ENCODE measurements at regions not wholly inside any gene's neighbourhood (a gene's known extent, or its start where the extent isn't known, plus 50 kb on each side); places are given as distances from the start of the nearest gene placed in this dataset.

DNA sequence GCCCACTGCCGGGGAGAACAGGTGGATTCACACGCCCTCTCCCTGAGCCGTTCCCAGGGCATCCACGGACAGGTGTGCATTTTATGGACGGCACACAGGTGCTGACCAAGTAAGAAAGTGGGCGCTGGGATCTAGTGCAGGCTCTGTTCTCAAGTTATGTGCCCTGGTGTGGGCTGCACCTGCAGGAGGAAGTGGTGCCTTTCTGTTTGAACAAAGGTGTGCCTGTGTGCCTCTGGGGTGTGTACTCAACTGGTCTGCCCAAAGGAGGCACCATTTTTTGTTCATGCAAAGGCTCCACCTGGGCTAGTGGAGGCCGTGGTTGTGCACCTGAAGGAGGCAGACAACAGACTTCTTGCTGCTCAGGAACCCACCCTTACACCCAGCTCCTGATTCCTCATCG, 88.2 kb upstream of the HK2 start:
- Mint-ChIP-seq H3K27ac (no peak overlapping the region), H3K4me3 (no peak overlapping the region), H3K27me3 (ENCODE audit: low read depth) (no peaks in the 10 kb centered on the region), H3K9me3 (no peaks in the 10 kb centered on the region), H3K36me3 (ENCODE audit: low read depth) (no peaks in the 10 kb centered on the region), H3K4me1 (ENCODE audit: low read depth) (no peaks in the 10 kb centered on the region)
- DNase-seq = no peak
- CTCF ChIA-PET = no interaction called here
- intact Hi-C loops (cut with micrococcal nuclease) = no loop called here

DNA sequence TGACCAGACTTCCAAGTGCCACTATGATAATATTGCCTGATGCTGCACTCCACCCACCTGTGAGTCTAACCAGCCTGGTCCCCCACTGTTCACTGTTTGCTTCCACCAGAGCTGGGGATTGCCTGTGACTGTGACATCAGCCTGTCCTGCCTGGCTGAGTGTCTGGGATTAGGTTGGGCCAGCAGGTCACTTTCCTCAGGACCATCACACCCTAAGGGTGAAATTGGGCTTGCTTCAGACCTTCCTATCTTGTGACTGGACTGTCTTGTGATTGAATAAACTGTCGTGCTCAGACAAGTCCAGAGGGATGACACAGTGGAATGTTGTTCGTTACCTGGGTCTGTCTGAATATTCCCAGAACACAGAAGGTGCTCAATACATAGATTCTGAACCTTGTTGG, 87.4 kb upstream of the HK2 start:
- H3K27me3 Mint-ChIP-seq (ENCODE audit: low read depth) = no peaks in the 10 kb centered on the region
- H3K9me3 Mint-ChIP-seq = no peaks in the 10 kb centered on the region
- H3K27ac Mint-ChIP-seq = no peak overlapping the region
- H3K4me3 Mint-ChIP-seq = no peak overlapping the region
- no peaks in the 10 kb centered on the region for H3K36me3 Mint-ChIP-seq (ENCODE audit: low read depth)
- no peaks in the 10 kb centered on the region for H3K4me1 Mint-ChIP-seq (ENCODE audit: low read depth)
- DNase-seq = no peak
- CTCF ChIA-PET = no interaction called here
- intact Hi-C loops (cut with micrococcal nuclease) = no loop called here

DNA sequence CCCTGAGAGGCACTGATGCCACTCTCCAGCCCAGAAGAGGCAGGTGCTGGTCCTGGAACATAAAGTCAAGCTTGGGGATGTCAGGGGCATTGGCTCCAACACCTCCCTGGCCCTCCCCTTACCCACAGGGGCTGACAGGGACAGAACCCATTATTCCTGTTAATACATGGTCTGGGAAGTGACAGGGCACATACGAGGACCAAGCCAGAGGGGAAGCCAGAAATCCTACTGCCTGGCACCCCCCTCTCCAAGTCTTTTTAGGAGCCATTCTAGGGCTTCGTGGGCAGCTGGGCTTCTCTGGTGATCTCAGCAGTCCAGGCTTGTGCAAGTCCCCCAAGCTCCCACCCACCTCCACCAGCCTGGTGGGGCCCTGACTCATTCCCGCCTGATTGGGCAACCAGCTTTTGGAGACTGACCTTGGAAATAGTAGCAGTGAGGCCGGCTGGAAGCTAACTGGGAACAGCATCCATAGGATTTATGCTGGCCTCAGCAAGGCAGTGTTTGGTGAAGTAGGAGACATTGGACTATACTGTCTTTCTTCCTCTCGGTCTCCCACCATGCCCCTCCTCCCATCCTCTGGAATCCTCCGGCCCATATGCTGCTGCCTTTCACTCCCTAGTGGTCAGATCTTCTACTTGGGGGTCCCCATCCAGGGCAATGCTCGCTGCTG, 86.4 kb upstream of the HK2 start:
- no peak for DNase-seq
- Mint-ChIP-seq H3K4me3 (no peak overlapping the region), H3K4me1 (ENCODE audit: low read depth) (no peaks in the 10 kb centered on the region), H3K27me3 (ENCODE audit: low read depth) (peaks cover 3% of the 10 kb centered on the region), H3K9me3 (no peaks in the 10 kb centered on the region), H3K27ac (no peak overlapping the region), H3K36me3 (ENCODE audit: low read depth) (no peaks in the 10 kb centered on the region)
- CTCF ChIA-PET = no interaction called here
- intact Hi-C loops (cut with micrococcal nuclease) = no loop called here

- Mint-ChIP-seq H3K36me3 (ENCODE audit: low read depth) (no peaks in the 10 kb centered on the region), H3K27ac (no peak overlapping the region)
- intact Hi-C loops (cut with micrococcal nuclease) = no loop called here
Observed at GRCh38 chr2:74748665-74749064, 85.3 kb upstream of the HK2 start.

GRCh38 chr2:74749432-74749831, 84.5 kb upstream of the HK2 start:
- Mint-ChIP-seq H3K36me3 (ENCODE audit: low read depth) (no peaks in the 10 kb centered on the region), H3K9me3 (no peaks in the 10 kb centered on the region), H3K4me1 (ENCODE audit: low read depth) (no peaks in the 10 kb centered on the region), H3K27ac (no peak overlapping the region), H3K4me3 (no peak overlapping the region), H3K27me3 (ENCODE audit: low read depth) (peaks cover 3% of the 10 kb centered on the region)
- intact Hi-C loops (cut with micrococcal nuclease) = no loop called here
- CTCF ChIA-PET = no interaction called here
- DNase-seq = no peak

More at GRCh38 chr2:74748665-74749064, 85.3 kb upstream of the HK2 start:
- H3K9me3 Mint-ChIP-seq = no peaks in the 10 kb centered on the region
- peaks cover 3% of the 10 kb centered on the region for H3K27me3 Mint-ChIP-seq (ENCODE audit: low read depth)
- H3K4me1 Mint-ChIP-seq (ENCODE audit: low read depth) = no peaks in the 10 kb centered on the region
- CTCF ChIA-PET = no interaction called here
- no peak overlapping the region for H3K4me3 Mint-ChIP-seq
- DNase-seq = no peak

DNA sequence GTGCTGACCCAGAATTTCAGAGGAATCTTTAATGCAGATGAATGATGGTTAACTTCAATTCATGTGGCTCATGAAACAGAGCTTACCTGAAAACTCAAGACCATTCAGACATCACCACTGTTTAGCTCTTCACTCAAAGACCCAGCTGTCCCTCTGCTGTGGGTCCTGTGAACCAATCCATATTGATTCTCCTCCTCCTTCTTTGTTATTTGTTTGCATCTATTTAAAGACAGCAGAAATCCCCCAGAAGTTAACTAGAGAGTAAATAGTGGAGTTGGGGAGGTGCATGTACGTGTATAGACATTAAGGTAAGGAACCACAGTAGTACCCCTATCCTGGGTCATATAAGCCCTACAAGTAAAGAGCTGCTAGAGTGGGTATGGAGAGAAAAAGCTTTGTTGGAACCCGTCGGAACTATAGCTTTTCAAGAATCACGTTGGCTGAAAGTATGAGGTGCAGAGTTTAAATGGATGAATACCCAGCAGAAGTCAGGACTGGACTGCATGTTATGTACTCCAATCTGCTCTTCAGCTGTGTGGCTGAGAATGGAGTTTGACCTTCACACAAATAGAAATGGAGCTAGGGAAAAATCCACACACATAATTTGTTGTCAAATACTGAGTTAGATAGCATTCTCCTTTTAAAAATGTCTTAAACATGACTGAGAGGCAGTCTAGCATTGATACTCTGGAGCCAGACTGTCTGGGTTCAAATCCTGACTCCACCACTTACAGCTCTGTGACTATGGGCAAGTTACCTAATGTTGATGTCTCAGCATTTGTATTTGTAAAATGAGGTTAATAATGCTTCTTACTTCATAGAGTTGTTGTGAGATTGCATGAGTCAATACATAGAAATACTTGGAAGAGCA, 81.7 kb upstream of the HK2 start:
- intact Hi-C loops (cut with micrococcal nuclease) = no loop called here
- Mint-ChIP-seq H3K27me3 (ENCODE audit: low read depth) (peaks cover 3% of the 10 kb centered on the region), H3K36me3 (ENCODE audit: low read depth) (peaks cover 3% of the 10 kb centered on the region), H3K27ac (no peak overlapping the region), H3K4me3 (no peak overlapping the region), H3K9me3 (peaks cover 11% of the 10 kb centered on the region), H3K4me1 (ENCODE audit: low read depth) (no peaks in the 10 kb centered on the region)
- CTCF ChIA-PET = interaction anchor here (0.6 to 1.2 kb wide), 2 partner anchors 9 to 73 kb away, joined by 4 to 8 read pairs; no protein-coding TSS in a partner anchor
- no peak for DNase-seq

DNA sequence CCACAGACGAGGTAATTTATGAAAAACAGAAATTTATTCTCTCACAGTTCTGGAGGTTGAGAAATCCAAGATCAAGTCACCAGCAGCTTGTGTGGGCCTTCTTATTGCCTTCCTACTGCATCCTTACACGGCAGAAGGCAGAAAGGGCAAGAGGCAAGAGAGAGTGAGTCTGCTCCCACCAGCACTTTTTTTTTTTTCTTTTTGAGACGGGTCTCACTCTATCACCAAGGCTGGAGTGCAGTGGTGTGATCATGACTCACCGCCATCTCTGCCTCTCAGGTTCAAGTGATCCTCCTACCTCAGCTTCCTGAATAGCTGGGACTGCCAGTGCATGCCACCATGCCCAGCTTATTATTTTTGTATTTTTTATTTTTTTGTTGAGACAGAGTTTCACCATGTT, 78.5 kb upstream of the HK2 start:
- peaks cover 3% of the 10 kb centered on the region for H3K36me3 Mint-ChIP-seq (ENCODE audit: low read depth)
- no peak overlapping the region for H3K4me3 Mint-ChIP-seq
- H3K9me3 Mint-ChIP-seq = peaks cover 14% of the 10 kb centered on the region
- H3K27me3 Mint-ChIP-seq (ENCODE audit: low read depth) = peaks cover 3% of the 10 kb centered on the region
- intact Hi-C loops (cut with micrococcal nuclease) = no loop called here
- CTCF ChIA-PET = interaction anchor here (1.0 kb wide), 1 partner anchor 39 kb away, joined by 3 read pairs; no protein-coding TSS in a partner anchor
- no peak overlapping the region for H3K27ac Mint-ChIP-seq
- H3K4me1 Mint-ChIP-seq (ENCODE audit: low read depth) = no peaks in the 10 kb centered on the region
- no peak for DNase-seq

DNA sequence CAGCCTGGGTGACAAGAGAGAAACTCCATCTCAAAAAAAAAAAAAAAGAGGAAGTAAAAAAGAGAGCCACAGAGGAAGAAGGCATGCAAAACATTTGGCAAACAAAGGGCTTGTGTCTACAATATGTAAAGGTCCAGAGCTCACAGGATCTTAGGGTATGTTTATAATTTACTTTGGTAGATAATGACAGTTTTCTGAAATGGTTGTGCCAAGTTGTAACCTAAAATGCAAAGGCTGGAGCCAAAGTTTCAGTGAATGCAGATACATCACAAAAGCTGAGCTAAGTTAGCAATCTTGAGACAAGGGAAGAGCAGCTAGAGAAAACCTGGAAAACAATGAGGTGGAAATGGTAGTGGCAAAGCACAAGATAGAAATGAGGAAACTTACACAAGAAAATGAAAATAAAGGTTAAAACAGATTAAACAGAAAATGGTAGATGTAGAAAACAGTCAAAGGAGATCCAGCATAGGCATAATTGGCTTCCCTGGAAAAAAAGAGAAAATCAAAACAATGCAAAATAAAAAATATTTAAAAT, 77.5 kb upstream of the HK2 start:
- peaks cover 14% of the 10 kb centered on the region for H3K9me3 Mint-ChIP-seq

DNA sequence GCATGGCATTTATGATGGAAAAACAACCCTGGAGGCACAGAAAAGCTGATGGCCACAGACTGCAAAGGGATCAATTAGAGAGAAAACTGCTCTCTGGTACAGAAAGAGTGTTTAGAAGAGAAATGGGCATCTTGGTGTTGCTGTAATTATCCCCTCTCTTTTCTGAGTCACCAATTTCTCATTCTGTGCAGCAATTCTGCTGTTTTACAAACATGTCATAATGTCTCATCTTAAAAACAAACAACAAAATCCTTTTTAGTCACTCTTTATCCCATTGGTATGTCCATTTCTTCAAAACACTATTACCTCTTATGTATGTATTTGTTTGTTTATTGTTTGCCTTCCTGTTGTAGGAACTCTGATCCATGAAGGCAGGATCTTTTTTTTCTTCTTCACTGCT, 73.9 kb upstream of the HK2 start:
- H3K27me3 Mint-ChIP-seq (ENCODE audit: low read depth) = no peaks in the 10 kb centered on the region
- CTCF ChIA-PET = interaction anchor here (0.6 kb wide), 1 partner anchor 242 kb away, joined by 3 read pairs; no protein-coding TSS in a partner anchor
- peaks cover 11% of the 10 kb centered on the region for H3K4me1 Mint-ChIP-seq (ENCODE audit: low read depth)
- H3K36me3 Mint-ChIP-seq (ENCODE audit: low read depth) = peaks cover 3% of the 10 kb centered on the region
- H3K27ac Mint-ChIP-seq = no peak overlapping the region
- intact Hi-C loops (cut with micrococcal nuclease) = loop anchor here (5.0 kb wide), 1 partner anchor 117 kb away; no protein-coding TSS in a partner anchor
- no peak for DNase-seq
- peaks cover 12% of the 10 kb centered on the region for H3K9me3 Mint-ChIP-seq
- H3K4me3 Mint-ChIP-seq = no peak overlapping the region

More for the DNA sequence above, 77.5 kb upstream of the HK2 start:
- intact Hi-C loops (cut with micrococcal nuclease) = no loop called here
- Mint-ChIP-seq H3K27ac (no peak overlapping the region), H3K27me3 (ENCODE audit: low read depth) (peaks cover 3% of the 10 kb centered on the region), H3K36me3 (ENCODE audit: low read depth) (peaks cover 3% of the 10 kb centered on the region), H3K4me1 (ENCODE audit: low read depth) (no peaks in the 10 kb centered on the region), H3K4me3 (no peak overlapping the region)
- CTCF ChIA-PET = interaction anchor here (0.6 to 1.2 kb wide), 3 partner anchors 24 to 179 kb away, joined by 3 to 5 read pairs (median 4); no protein-coding TSS in a partner anchor
- no peak for DNase-seq

GRCh38 chr2:74760875-74761630, 72.9 kb upstream of the HK2 start:
- H3K27me3 Mint-ChIP-seq (ENCODE audit: low read depth) = no peaks in the 10 kb centered on the region
- DNase-seq = no peak
- no peak overlapping the region for H3K4me3 Mint-ChIP-seq
- CTCF ChIA-PET = no interaction called here
- H3K27ac Mint-ChIP-seq = no peak overlapping the region
- peaks cover 14% of the 10 kb centered on the region for H3K4me1 Mint-ChIP-seq (ENCODE audit: low read depth)
- peaks cover 8% of the 10 kb centered on the region for H3K9me3 Mint-ChIP-seq
- H3K36me3 Mint-ChIP-seq (ENCODE audit: low read depth) = peaks cover 3% of the 10 kb centered on the region
- intact Hi-C loops (cut with micrococcal nuclease) = loop anchor here (5.0 kb wide), 1 partner anchor 116 kb away; no protein-coding TSS in a partner anchor

- peaks cover 14% of the 10 kb centered on the region for H3K4me1 Mint-ChIP-seq (ENCODE audit: low read depth)
- no peak overlapping the region for H3K27ac Mint-ChIP-seq
- no peak overlapping the region for H3K4me3 Mint-ChIP-seq
- peaks cover 2% of the 10 kb centered on the region for H3K9me3 Mint-ChIP-seq
- H3K27me3 Mint-ChIP-seq (ENCODE audit: low read depth) = no peaks in the 10 kb centered on the region
- DNase-seq = no peak
- intact Hi-C loops (cut with micrococcal nuclease) = loop anchor here (5.0 kb wide), 1 partner anchor 115 kb away; no protein-coding TSS in a partner anchor
- H3K36me3 Mint-ChIP-seq (ENCODE audit: low read depth) = no peaks in the 10 kb centered on the region
- CTCF ChIA-PET = interaction anchor here (0.7 to 1.3 kb wide), 3 partner anchors 27 to 114 kb away, joined by 3 read pairs; no protein-coding TSS in a partner anchor
Observed at GRCh38 chr2:74762789-74763188, 71.1 kb upstream of the HK2 start.

GRCh38 chr2:74763962-74764428, 69.9 kb upstream of the HK2 start:
- Mint-ChIP-seq H3K36me3 (ENCODE audit: low read depth) (no peaks in the 10 kb centered on the region), H3K27me3 (ENCODE audit: low read depth) (no peaks in the 10 kb centered on the region), H3K9me3 (no peaks in the 10 kb centered on the region), H3K4me3 (no peak overlapping the region), H3K27ac (no peak overlapping the region), H3K4me1 (ENCODE audit: low read depth) (peaks cover 14% of the 10 kb centered on the region)
- no peak for DNase-seq
- intact Hi-C loops (cut with micrococcal nuclease) = loop anchor here (5.0 kb wide), 1 partner anchor 113 kb away; no protein-coding TSS in a partner anchor
- CTCF ChIA-PET = interaction anchor here (0.6 to 1.0 kb wide), 2 partner anchors 12 to 99 kb away, joined by 4 read pairs; no protein-coding TSS in a partner anchor
